HG03521 (cell line): ENCODE measurements at regions not wholly inside any gene's neighbourhood (a gene's known extent, or its start where the extent isn't known, plus 50 kb on each side); places are given as distances from the start of the nearest gene placed in this dataset.
"Not testable (repeated sequence)": the region's sequence is repeated elsewhere in the genome, so short reads cannot be mapped to it uniquely, and the experiment has no call there.

Experiments used
- ATAC-seq: cut with Tn5 transposase; IDR thresholded peaks from one replicate; pipeline ENCODE4 v1.9.1; 2021; ENCODE audit warnings: mild to moderate bottlenecking, moderate library complexity; ENCODE audit not compliant: unreplicated experiment

GRCh38 chr15:69879963-69880362 lies 217.8 kb downstream of the TLE3 start:
- not testable (repeated sequence) for ATAC-seq

GRCh38 chr15:69880571-69881301 lies 217.0 kb downstream of the TLE3 start:
- ATAC-seq: no peak

- peak; percentile 9 for ATAC-seq
These were observed 216.4 kb downstream of the TLE3 start for GRCh38 chr15:69881302-69881670.

- peak; percentile 77 for ATAC-seq
These were observed 216.0 kb downstream of the TLE3 start for GRCh38 chr15:69881766-69882165.

- no peak for ATAC-seq
These were observed 214.4 kb downstream of the TLE3 start for GRCh38 chr15:69883306-69883705.

- no peak for ATAC-seq
These were observed 212.4 kb downstream of the TLE3 start for GRCh38 chr15:69885173-69885955.

- ATAC-seq: no peak
These were observed 210.7 kb downstream of the TLE3 start for GRCh38 chr15:69887009-69887408.

- no peak for ATAC-seq
These were observed 210.2 kb downstream of the TLE3 start for GRCh38 chr15:69887553-69887952.

GRCh38 chr15:69888406-69888805 lies 209.3 kb downstream of the TLE3 start:
- no peak for ATAC-seq

GRCh38 chr15:69891070-69891536 lies 206.6 kb downstream of the TLE3 start:
- ATAC-seq: no peak

- no peak for ATAC-seq
These were observed 206.1 kb downstream of the TLE3 start for GRCh38 chr15:69891606-69892005.

- ATAC-seq: no peak
These were observed 205.4 kb downstream of the TLE3 start for GRCh38 chr15:69892351-69892750.

- ATAC-seq: no peak
These were observed 204.6 kb downstream of the TLE3 start for GRCh38 chr15:69893086-69893485.

- ATAC-seq: no peak
These were observed 203.9 kb downstream of the TLE3 start for GRCh38 chr15:69893863-69894262.

- no peak for ATAC-seq
These were observed 202.5 kb downstream of the TLE3 start for GRCh38 chr15:69895202-69895601.

- ATAC-seq: no peak
These were observed 201.1 kb downstream of the TLE3 start for GRCh38 chr15:69896606-69897005.

- ATAC-seq: no peak
These were observed 200.7 kb downstream of the TLE3 start for GRCh38 chr15:69897061-69897460.

- no peak for ATAC-seq
These were observed 200.1 kb downstream of the TLE3 start for GRCh38 chr15:69897471-69898237.

GRCh38 chr15:69898243-69898642 lies 199.5 kb downstream of the TLE3 start:
- ATAC-seq: no peak

GRCh38 chr15:69902414-69903062 lies 195.2 kb downstream of the TLE3 start:
- no peak for ATAC-seq
